NB4 (cell line): ENCODE measurements at regions not wholly inside any gene's neighbourhood (a gene's known extent, or its start where the extent isn't known, plus 50 kb on each side); places are given as distances from the start of the nearest gene placed in this dataset.

Experiments used
- MAX ChIP-seq: IDR thresholded peaks from 2 replicates; pipeline ENCODE4 v1.6.1; 2011; ENCODE audit warnings: low read depth, low read length
- TF ChIP-seq, protein P1 (sequence below): IDR thresholded peaks from one replicate; pipeline ENCODE4 v1.5.1; 2012; ENCODE audit warnings: low read depth, low read length

DNA sequence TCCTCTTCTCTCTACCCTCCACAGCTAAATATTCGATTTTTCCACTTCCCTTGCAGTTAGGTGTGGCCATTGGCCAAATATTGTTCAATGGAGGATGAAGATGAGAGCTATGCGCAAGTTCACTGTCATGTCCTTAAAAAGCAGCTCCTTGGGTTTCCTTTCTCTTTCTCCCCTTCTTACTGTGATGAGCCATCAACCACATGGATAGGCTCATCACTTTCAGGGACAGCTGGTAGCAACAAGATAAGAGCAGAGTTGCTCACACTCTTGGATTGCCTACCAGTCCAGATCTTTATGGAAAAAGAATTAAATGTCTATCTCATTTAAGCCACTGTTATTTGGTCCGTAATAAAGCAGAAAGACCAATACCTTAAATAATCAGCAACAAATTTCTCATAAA is 377.0 kb downstream of the DDX10 start:
- TF ChIP-seq, protein P1, sequence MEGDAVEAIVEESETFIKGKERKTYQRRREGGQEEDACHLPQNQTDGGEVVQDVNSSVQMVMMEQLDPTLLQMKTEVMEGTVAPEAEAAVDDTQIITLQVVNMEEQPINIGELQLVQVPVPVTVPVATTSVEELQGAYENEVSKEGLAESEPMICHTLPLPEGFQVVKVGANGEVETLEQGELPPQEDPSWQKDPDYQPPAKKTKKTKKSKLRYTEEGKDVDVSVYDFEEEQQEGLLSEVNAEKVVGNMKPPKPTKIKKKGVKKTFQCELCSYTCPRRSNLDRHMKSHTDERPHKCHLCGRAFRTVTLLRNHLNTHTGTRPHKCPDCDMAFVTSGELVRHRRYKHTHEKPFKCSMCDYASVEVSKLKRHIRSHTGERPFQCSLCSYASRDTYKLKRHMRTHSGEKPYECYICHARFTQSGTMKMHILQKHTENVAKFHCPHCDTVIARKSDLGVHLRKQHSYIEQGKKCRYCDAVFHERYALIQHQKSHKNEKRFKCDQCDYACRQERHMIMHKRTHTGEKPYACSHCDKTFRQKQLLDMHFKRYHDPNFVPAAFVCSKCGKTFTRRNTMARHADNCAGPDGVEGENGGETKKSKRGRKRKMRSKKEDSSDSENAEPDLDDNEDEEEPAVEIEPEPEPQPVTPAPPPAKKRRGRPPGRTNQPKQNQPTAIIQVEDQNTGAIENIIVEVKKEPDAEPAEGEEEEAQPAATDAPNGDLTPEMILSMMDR: no peak
- no peak for TF ChIP-seq MAX
